ENCODE measurements at regions not wholly inside any gene's neighbourhood (a gene's known extent, or its start where the extent isn't known, plus 50 kb on each side); places are given as distances from the start of the nearest gene placed in this dataset.

GRCh38 chrX:52576946-52577345 lies 60.1 kb upstream of the XAGE1B start:
- ATAC-seq (ENCODE audit: low read depth) (no peak), DNase-seq (no peak)
- no peaks in the 10 kb centered on the region for H4K20me1 ChIP-seq (ENCODE audit: control insufficient read depth, insufficient read depth, low read length, poor library complexity, severe bottlenecking)
- H3K4me2 ChIP-seq (replicated peaks; ENCODE audit: low read depth, low read length, poor library complexity, severe bottlenecking), result no peak overlapping the region
- H3K9me3 ChIP-seq (ENCODE audit: control extremely low read depth in 1 of 3, control insufficient read depth in 2 of 3, insufficient read depth in 1 of 3, low read length in 2 of 3), result no peaks in the 10 kb centered on the region
- no peaks in the 10 kb centered on the region for H3K27me3 ChIP-seq (replicated peaks in 1 of 4; ENCODE audit: control extremely low read depth in 1 of 4, control insufficient read depth in 3 of 4, insufficient read depth in 4 of 4, low read length in 3 of 4)
- H3K27ac ChIP-seq (ENCODE audit: low read length in 2 of 2), result no peak overlapping the region
- no peak overlapping the region for H2AFZ ChIP-seq (ENCODE audit: insufficient read depth, low read depth, low read length, poor library complexity, severe bottlenecking)
- Mint-ChIP-seq H3K4me3 (no peak overlapping the region), H3K27ac (no peak overlapping the region), H3K4me1 (peaks cover 2% of the 10 kb centered on the region), H3K27me3 (peaks cover 3% of the 10 kb centered on the region), H3K9me3 (ENCODE audit: insufficient read depth) (no peaks in the 10 kb centered on the region)
- peaks cover 0 to 3% of the 10 kb centered on the region in 2 donors for H3K4me1 ChIP-seq (ENCODE audit: control insufficient read depth in 2 of 2, insufficient read depth in 2 of 2, low read length in 2 of 2)
- WGBS (ENCODE audit: insufficient coverage), result 100% methylated on average over 2 of the region's 8 CpGs
- H3K36me3 ChIP-seq (replicated peaks in 1 of 2; ENCODE audit: control extremely low read depth in 1 of 2, control insufficient read depth in 1 of 2, extremely low read depth in 1 of 2, insufficient read depth in 2 of 2, low read length in 1 of 2), result no peaks in the 10 kb centered on the region
- intact Hi-C loops (cut with micrococcal nuclease), result no loop called here
- no peaks in the 10 kb centered on the region for H3K79me2 ChIP-seq (ENCODE audit: control insufficient read depth, insufficient read depth, low read length)
- ChIA-PET CTCF (no interaction called here), POLR2A (no interaction called here)
- TF ChIP-seq EZH2 (IDR thresholded peaks at IDR 0.05; ENCODE audit: borderline replicate concordance, insufficient read depth, low read depth, low read length, poor library complexity, severe bottlenecking), result no peak
- TF ChIP-seq CTCF (IDR thresholded peaks at IDR 0.05), result no peak
- H3K4me3 ChIP-seq (ENCODE audit: control extremely low read depth in 1 of 5, extremely low read depth in 1 of 5, insufficient read depth in 1 of 5, low read depth in 2 of 5, low read length in 4 of 5), result no peak overlapping the region
- no peak overlapping the region for H3K9ac ChIP-seq (ENCODE audit: low read length)

DNA sequence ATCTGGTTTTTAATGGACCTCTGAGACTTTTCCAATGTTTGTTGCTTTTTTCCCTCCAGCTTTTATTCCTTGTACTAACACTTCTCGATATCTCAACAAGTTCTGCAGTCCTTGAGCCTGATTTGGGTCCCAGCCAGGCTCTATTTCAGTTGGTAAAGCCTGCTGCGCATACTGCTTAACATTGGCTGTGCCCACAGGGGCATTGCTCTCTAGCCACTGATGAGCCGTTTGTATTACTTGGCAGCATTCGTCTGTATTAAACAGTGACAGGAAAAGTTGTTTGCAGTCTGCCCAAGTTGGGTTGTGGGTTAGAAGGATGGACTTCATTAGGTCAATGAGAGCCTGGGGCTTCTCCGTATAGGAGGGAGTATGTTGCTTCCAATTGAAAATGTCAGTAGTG lies 59.6 kb upstream of the XAGE1B start:
- Histone ChIP-seq H3K9me3 (ENCODE audit: control extremely low read depth in 1 of 3, control insufficient read depth in 2 of 3, insufficient read depth in 1 of 3, low read length in 2 of 3) (no peaks in the 10 kb centered on the region), H3K4me3 (ENCODE audit: control extremely low read depth in 1 of 5, extremely low read depth in 1 of 5, insufficient read depth in 1 of 5, low read depth in 2 of 5, low read length in 4 of 5) (no peak overlapping the region), H3K4me1 (ENCODE audit: control insufficient read depth in 2 of 2, insufficient read depth in 2 of 2, low read length in 2 of 2) (peaks cover 0 to 3% of the 10 kb centered on the region in 2 donors), H3K9ac (ENCODE audit: low read length) (no peak overlapping the region), H3K36me3 (replicated peaks in 1 of 2; ENCODE audit: control extremely low read depth in 1 of 2, control insufficient read depth in 1 of 2, extremely low read depth in 1 of 2, insufficient read depth in 2 of 2, low read length in 1 of 2) (no peaks in the 10 kb centered on the region), H3K27me3 (replicated peaks in 1 of 4; ENCODE audit: control extremely low read depth in 1 of 4, control insufficient read depth in 3 of 4, insufficient read depth in 4 of 4, low read length in 3 of 4) (no peaks in the 10 kb centered on the region), H4K20me1 (ENCODE audit: control insufficient read depth, insufficient read depth, low read length, poor library complexity, severe bottlenecking) (no peaks in the 10 kb centered on the region), H2AFZ (ENCODE audit: insufficient read depth, low read depth, low read length, poor library complexity, severe bottlenecking) (no peak overlapping the region), H3K79me2 (ENCODE audit: control insufficient read depth, insufficient read depth, low read length) (no peaks in the 10 kb centered on the region), H3K27ac (ENCODE audit: low read length in 2 of 2) (no peak overlapping the region), H3K4me2 (replicated peaks; ENCODE audit: low read depth, low read length, poor library complexity, severe bottlenecking) (no peak overlapping the region)
- intact Hi-C loops (cut with micrococcal nuclease), result no loop called here
- Mint-ChIP-seq H3K27me3 (peaks cover 3% of the 10 kb centered on the region), H3K4me1 (peaks cover 2% of the 10 kb centered on the region), H3K4me3 (no peak overlapping the region), H3K27ac (no peak overlapping the region), H3K9me3 (ENCODE audit: insufficient read depth) (no peaks in the 10 kb centered on the region)
- no peak for ATAC-seq (ENCODE audit: low read depth)
- no peak for DNase-seq
- CTCF ChIA-PET, result no interaction called here
- WGBS (ENCODE audit: insufficient coverage), result 100% methylated on average over 2 of the region's 5 CpGs
- POLR2A ChIA-PET, result no interaction called here
- no peak for TF ChIP-seq CTCF (IDR thresholded peaks at IDR 0.05)
- no peak for TF ChIP-seq EZH2 (IDR thresholded peaks at IDR 0.05; ENCODE audit: borderline replicate concordance, insufficient read depth, low read depth, low read length, poor library complexity, severe bottlenecking)
